PC-3 (cell line): ENCODE measurements at regions not wholly inside any gene's neighbourhood (a gene's known extent, or its start where the extent isn't known, plus 50 kb on each side); places are given as distances from the start of the nearest gene placed in this dataset.

ENCODE experiments used
- ATAC-seq: fragments of 200-7000 bp; cut with Tn5 transposase; 2 replicates; pipeline ENCODE4 v1.9.1; 2020; ENCODE audit warnings: mild to moderate bottlenecking, moderate library complexity
- BruUV-seq: library from RNA; stranded (reverse); fragments of 400-500 nt; replicated peaks from 2 replicates; lab custom pipeline; 2021; lab: Mats Ljungman, UMichigan
- CTCF ChIA-PET: fragments of 300-600 bp; sonication (Branson Sonifier 250); formaldehyde crosslinking; loops from one replicate; lab custom pipeline; 2022; ENCODE audit warnings: antibody characterized with exemption; lab: Charles Lee
- POLR2A ChIA-PET: fragments of 300-600 bp; sonication (Branson Sonifier 250); formaldehyde crosslinking; loops from one replicate; lab custom pipeline; 2022; ENCODE audit warnings: antibody characterized with exemption; ENCODE audit not compliant: unreplicated experiment; lab: Charles Lee
- DNase-seq: peaks from one replicate; pipeline ENCODE4 v3.0.0-alpha.2; 2015
- H2AFZ ChIP-seq: fragments of 300-600 bp; sonication (generic); 2 replicates; pipeline ENCODE4 v1.6.0; 2016; ENCODE audit warnings: antibody characterized with exemption, low read length
- H3F3A ChIP-seq: fragments of 300-600 bp; sonication (generic); one replicate; pipeline ENCODE4 v1.6.0; 2017; ENCODE audit warnings: antibody characterized with exemption, low read length, control low read depth, mild to moderate bottlenecking; ENCODE audit not compliant: unreplicated experiment
- H3K27ac ChIP-seq: fragments of 300-600 bp; sonication (generic); 2 replicates; pipeline ENCODE4 v1.5.1; 2016; ENCODE audit warnings: mild to moderate bottlenecking, low read length
- H3K27me3 ChIP-seq: fragments of 300-600 bp; sonication (generic); 2 replicates; pipeline ENCODE4 v1.6.1; 2016; ENCODE audit warnings: low read length, mixed read lengths
- H3K36me3 ChIP-seq: fragments of 300-600 bp; sonication (generic); 2 replicates; pipeline ENCODE4 v1.6.1; 2016; ENCODE audit warnings: low read depth, mixed run types, low read length, mixed read lengths
- H3K4me1 ChIP-seq: fragments of 300-600 bp; sonication (generic); 2 replicates; pipeline ENCODE4 v1.5.1; 2016; ENCODE audit warnings: low read length; ENCODE audit not compliant: insufficient read depth
- H3K4me2 ChIP-seq: fragments of 300-600 bp; sonication (generic); 2 replicates; pipeline ENCODE4 v1.6.0; 2016; ENCODE audit warnings: low read length
- H3K4me3 ChIP-seq: fragments of 300-600 bp; sonication (generic); 2 replicates; pipeline ENCODE4 v1.5.1; 2016; ENCODE audit warnings: mild to moderate bottlenecking, low read length, mixed read lengths
- H3K79me2 ChIP-seq: fragments of 300-600 bp; sonication (generic); 2 replicates; pipeline ENCODE4 v1.6.1; 2017; ENCODE audit warnings: low read length, mixed read lengths
- H3K9ac ChIP-seq: fragments of 300-600 bp; sonication (generic); 2 replicates; pipeline ENCODE4 v1.6.0; 2016; ENCODE audit warnings: mild to moderate bottlenecking, low read length
- H3K9me2 ChIP-seq: fragments of 300-600 bp; sonication (generic); replicated peaks from 2 replicates; pipeline ENCODE4 v1.6.1; 2016; ENCODE audit warnings: mixed run types, low read length, mixed read lengths
- H3K9me3 ChIP-seq: fragments of 300-600 bp; sonication (generic); 2 replicates; pipeline ENCODE4 v1.6.1; 2016; ENCODE audit warnings: low read length, mixed read lengths
- H4K20me1 ChIP-seq: fragments of 300-600 bp; sonication (generic); 2 replicates; pipeline ENCODE4 v1.6.1; 2016; ENCODE audit warnings: low read length, mixed read lengths
- EZH2 ChIP-seq: fragments of 300-600 bp; sonication (generic); IDR thresholded peaks from one replicate; pipeline ENCODE4 v1.6.1; 2017; ENCODE audit warnings: antibody characterized with exemption, mild to moderate bottlenecking, low read length; ENCODE audit not compliant: unreplicated experiment
- EZH2phosphoT487 ChIP-seq: fragments of 300-600 bp; sonication (generic); IDR thresholded peaks from 2 replicates; pipeline ENCODE4 v1.6.1; 2018; ENCODE audit warnings: mild to moderate bottlenecking, antibody characterized with exemption, low read length, borderline replicate concordance
- intact Hi-C: fragments of 100-400 bp; cut with micrococcal nuclease; formaldehyde crosslinking; loops from 2 replicates; pipeline ENCODE4 v1.9.0; 2023
- TF ChIP-seq, protein P1 (sequence below): fragments of 300-600 bp; sonication (generic); conservative IDR thresholded peaks from 2 replicates; pipeline ENCODE4 v1.5.1; 2017; ENCODE audit warnings: antibody characterized with exemption, low read depth, mild to moderate bottlenecking, low read length

DNA sequence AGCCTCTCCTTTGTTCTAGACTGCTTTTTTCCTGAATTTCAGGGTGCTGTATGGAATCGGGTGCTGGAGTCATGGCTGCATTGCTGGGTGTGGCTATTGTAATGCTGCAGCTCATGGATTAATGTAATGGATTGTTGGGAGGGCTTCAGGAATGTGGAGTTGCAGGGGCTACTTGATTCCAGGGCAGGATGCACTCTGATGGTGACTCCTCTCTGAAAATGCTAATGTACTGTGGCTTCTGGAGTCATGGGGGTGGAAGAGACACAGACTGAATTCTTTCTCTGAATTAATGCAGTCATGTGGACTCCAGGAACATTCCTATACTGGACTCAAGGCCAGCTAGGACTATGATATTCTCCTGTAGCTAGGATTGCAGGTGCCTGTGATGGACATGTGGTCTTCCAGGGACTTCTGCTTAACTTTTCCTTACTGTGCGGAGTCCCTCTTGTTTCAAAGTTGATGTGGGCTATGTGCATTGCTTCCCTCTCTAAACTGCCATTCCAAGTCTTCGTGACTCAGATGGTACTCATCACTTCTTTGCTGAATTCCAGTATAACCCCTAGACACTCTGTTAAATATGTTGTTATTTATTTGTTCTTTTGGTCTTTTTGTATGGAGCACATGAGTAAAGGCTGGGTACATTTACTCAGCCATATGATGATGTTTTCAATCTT, 396.2 kb downstream of the KCTD16 start:
- no peak for ATAC-seq
- H3K4me2 ChIP-seq, result no peak overlapping the region
- H3K79me2 ChIP-seq, result no peaks in the 10 kb centered on the region
- no peaks in the 10 kb centered on the region for H3K27me3 ChIP-seq
- CTCF ChIA-PET, result no interaction called here
- H3K4me3 ChIP-seq, result no peak overlapping the region
- H3K4me1 ChIP-seq, result no peaks in the 10 kb centered on the region
- TF ChIP-seq, protein P1, sequence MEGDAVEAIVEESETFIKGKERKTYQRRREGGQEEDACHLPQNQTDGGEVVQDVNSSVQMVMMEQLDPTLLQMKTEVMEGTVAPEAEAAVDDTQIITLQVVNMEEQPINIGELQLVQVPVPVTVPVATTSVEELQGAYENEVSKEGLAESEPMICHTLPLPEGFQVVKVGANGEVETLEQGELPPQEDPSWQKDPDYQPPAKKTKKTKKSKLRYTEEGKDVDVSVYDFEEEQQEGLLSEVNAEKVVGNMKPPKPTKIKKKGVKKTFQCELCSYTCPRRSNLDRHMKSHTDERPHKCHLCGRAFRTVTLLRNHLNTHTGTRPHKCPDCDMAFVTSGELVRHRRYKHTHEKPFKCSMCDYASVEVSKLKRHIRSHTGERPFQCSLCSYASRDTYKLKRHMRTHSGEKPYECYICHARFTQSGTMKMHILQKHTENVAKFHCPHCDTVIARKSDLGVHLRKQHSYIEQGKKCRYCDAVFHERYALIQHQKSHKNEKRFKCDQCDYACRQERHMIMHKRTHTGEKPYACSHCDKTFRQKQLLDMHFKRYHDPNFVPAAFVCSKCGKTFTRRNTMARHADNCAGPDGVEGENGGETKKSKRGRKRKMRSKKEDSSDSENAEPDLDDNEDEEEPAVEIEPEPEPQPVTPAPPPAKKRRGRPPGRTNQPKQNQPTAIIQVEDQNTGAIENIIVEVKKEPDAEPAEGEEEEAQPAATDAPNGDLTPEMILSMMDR, result no peak
- TF ChIP-seq EZH2 (no peak), EZH2phosphoT487 (no peak)
- H3K9me3 ChIP-seq, result no peaks in the 10 kb centered on the region
- no peaks in the 10 kb centered on the region for H3K36me3 ChIP-seq
- no peaks in the 10 kb centered on the region for H4K20me1 ChIP-seq
- POLR2A ChIA-PET, result no interaction called here
- BruUV-seq, result no TSS peak
- H3K9me2 ChIP-seq, result no peaks in the 10 kb centered on the region
- peak; percentile 29 for DNase-seq
- intact Hi-C loops, result no loop called here
- no peak overlapping the region for H3K9ac ChIP-seq
- no peak overlapping the region for H3K27ac ChIP-seq
- H3F3A ChIP-seq, result no peaks in the 10 kb centered on the region
- H2AFZ ChIP-seq, result no peak overlapping the region

GRCh38 chr5:144549580-144549979, 378.9 kb downstream of the KCTD16 start:
- H3K4me1 ChIP-seq, result no peaks in the 10 kb centered on the region
- H2AFZ ChIP-seq, result no peak overlapping the region
- no peak overlapping the region for H3K9ac ChIP-seq
- BruUV-seq, result no TSS peak
- CTCF ChIA-PET, result no interaction called here
- intact Hi-C loops, result no loop called here
- H3K4me2 ChIP-seq, result no peak overlapping the region
- no peaks in the 10 kb centered on the region for H3K9me2 ChIP-seq
- H3K27ac ChIP-seq, result no peak overlapping the region
- no peaks in the 10 kb centered on the region for H3K9me3 ChIP-seq
- H3K4me3 ChIP-seq, result no peak overlapping the region
- H3F3A ChIP-seq, result no peaks in the 10 kb centered on the region
- no peaks in the 10 kb centered on the region for H3K36me3 ChIP-seq
- DNase-seq (no peak), ATAC-seq (no peak)
- no peaks in the 10 kb centered on the region for H3K79me2 ChIP-seq
- POLR2A ChIA-PET, result no interaction called here
- no peak for TF ChIP-seq EZH2
- TF ChIP-seq, protein P1, result no peak
- no peak for TF ChIP-seq EZH2phosphoT487
- H3K27me3 ChIP-seq, result no peaks in the 10 kb centered on the region
- no peaks in the 10 kb centered on the region for H4K20me1 ChIP-seq

- intact Hi-C loops, result no loop called here
- Histone ChIP-seq H2AFZ (no peak overlapping the region), H4K20me1 (no peaks in the 10 kb centered on the region), H3K27me3 (no peaks in the 10 kb centered on the region), H3K79me2 (no peaks in the 10 kb centered on the region), H3K27ac (no peak overlapping the region), H3K9ac (no peak overlapping the region), H3K4me3 (no peak overlapping the region), H3K9me2 (no peaks in the 10 kb centered on the region), H3K9me3 (no peaks in the 10 kb centered on the region), H3K4me1 (no peaks in the 10 kb centered on the region), H3F3A (no peaks in the 10 kb centered on the region), H3K4me2 (no peak overlapping the region), H3K36me3 (no peaks in the 10 kb centered on the region)
- ATAC-seq, result no peak
- ChIA-PET POLR2A (no interaction called here), CTCF (no interaction called here)
- TF ChIP-seq EZH2 (no peak), EZH2phosphoT487 (no peak)
- TF ChIP-seq, protein P1, result no peak
- no peak for DNase-seq
- BruUV-seq, result no TSS peak
Observed at GRCh38 chr5:144548936-144549335, 378.3 kb downstream of the KCTD16 start.
